Uterus (tissue), 3 donors: ENCODE measurements at regions not wholly inside any gene's neighbourhood (a gene's known extent, or its start where the extent isn't known, plus 50 kb on each side); places are given as distances from the start of the nearest gene placed in this dataset.

Experiments
- DNase-seq, 2 donors: peaks; one replicate each; pipeline ENCODE4 v3.0.0-alpha.2; 2019 to 2020
- H3K27ac ChIP-seq, 2 donors: fragments of 200-600 bp; sonication (generic); 1 replicate in 1 of 2; 2 replicates in 1 of 2; pipeline ENCODE4 v1.5.1; 2016 to 2018
- H3K27me3 ChIP-seq, 2 donors: fragments of 200-600 bp; sonication (generic); one replicate each; pipeline ENCODE4 v1.5.1; 2018 to 2019; ENCODE audit warnings: control low read depth in 1 of 2
- H3K36me3 ChIP-seq, 2 donors: fragments of 200-600 bp; sonication (generic); one replicate each; pipeline ENCODE4 v1.5.1; 2019; ENCODE audit warnings: control low read depth in 1 of 2
- H3K4me1 ChIP-seq, 2 donors: fragments of 200-600 bp; sonication (generic); one replicate each; pipeline ENCODE4 v1.5.1; 2018 to 2019; ENCODE audit warnings: control low read depth in 1 of 2
- H3K4me3 ChIP-seq, 2 donors: fragments of 200-600 bp; sonication (generic); 1 replicate in 1 of 2; 2 replicates in 1 of 2; pipeline ENCODE4 v1.5.1; 2018 to 2019; ENCODE audit warnings: mild to moderate bottlenecking in 1 of 2
- H3K9me3 ChIP-seq, 2 donors: fragments of 200-600 bp; sonication (generic); one replicate each; pipeline ENCODE4 v1.5.1; 2019; ENCODE audit warnings: control low read depth in 1 of 2
- CTCF ChIP-seq, 4 experiments: fragments of 200-600 bp in 2 of 4; fragments of 450-650 bp in 2 of 4; sonication (generic) in 2 of 4; IDR thresholded peaks; one replicate each; pipeline ENCODE4 v1.5.1; 2016 to 2019; ENCODE audit warnings: antibody characterized with exemption in 4 of 4, mild to moderate bottlenecking in 2 of 4, moderate library complexity in 1 of 4
- POLR2A ChIP-seq, 2 donors: fragments of 450-650 bp; IDR thresholded peaks; one replicate each; pipeline ENCODE4 v1.6.1; 2016; ENCODE audit warnings: antibody characterized with exemption in 2 of 2, mild to moderate bottlenecking in 1 of 2, moderate library complexity in 1 of 2
- intact Hi-C: fragments of 100-400 bp; cut with DNase I; formaldehyde crosslinking; loops from one replicate; pipeline ENCODE4 v1.15.1; 2023; ENCODE audit warnings: low total_unique reads
- donor health status: DM: yes; HTN: yes; CAD: no.

DNA sequence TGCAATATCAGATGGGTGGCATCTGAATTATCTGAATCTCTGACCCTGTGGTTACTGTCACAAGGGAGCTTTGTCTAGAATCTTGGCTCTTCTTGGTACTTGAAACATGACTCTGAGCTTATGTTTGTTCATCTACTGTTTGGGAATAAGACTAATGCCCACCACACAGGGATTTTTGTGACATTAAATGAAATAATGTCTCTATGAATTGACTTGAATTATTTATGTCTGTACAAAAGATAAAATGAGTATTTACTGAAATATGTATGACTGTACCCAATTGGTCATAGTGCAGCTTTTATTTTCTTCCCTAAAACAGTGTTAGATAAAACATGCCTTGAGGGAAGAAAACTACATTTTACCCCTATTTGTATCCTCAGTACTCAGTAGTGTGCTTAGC lies 87.9 kb upstream of the ZPLD1 start:
- Histone ChIP-seq H3K36me3 (no peaks in the 10 kb centered on the region), H3K4me1 (no peaks in the 10 kb centered on the region), H3K4me3 (no peak overlapping the region), H3K27ac (no peak overlapping the region), H3K27me3 (no peaks in the 10 kb centered on the region), H3K9me3 (no peaks in the 10 kb centered on the region)
- intact Hi-C loops, result no loop called here
- no peak for TF ChIP-seq CTCF (IDR thresholded peaks at IDR 0.05)
- TF ChIP-seq POLR2A (IDR thresholded peaks at IDR 0.05), result no peak
- DNase-seq, result no peak

DNA sequence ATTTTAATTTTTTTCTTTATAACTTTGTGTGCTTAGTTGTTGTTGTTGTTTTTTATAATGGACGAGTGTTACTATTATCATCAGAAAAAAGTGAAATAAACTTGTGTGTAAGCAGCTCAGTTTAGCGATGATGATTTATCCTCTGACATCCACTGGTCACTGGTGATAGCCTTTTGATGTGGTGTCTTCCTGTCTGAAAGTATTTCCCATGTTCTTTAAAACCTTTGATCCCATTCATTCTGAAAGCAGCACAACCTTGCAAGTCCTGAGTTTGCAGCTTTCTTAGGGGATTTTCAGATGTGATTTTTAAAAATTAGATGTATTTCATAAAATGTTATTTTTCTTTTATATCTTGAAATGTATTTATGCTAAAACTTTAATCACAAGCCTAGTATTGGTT lies 85.9 kb upstream of the ZPLD1 start:
- H3K9me3 ChIP-seq, result no peaks in the 10 kb centered on the region

DNA sequence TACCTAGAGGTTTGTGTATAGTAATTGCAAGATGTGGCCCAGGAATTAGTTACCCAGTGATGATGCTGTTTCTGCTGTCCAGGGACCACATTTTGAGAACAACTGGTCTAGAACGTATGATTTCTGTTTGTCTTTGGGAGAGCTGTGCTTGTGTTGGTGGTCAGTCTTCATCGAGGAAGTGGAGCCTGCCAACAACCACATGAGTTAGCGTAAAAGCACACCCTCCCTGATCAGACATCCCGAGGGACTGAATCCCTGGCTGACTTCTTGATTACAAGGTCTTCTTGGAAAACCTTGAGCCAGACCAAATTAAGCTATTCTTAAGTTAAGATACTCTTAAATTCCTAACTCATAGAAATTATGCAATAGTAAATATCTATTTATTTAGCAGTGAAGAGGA lies 81.7 kb upstream of the ZPLD1 start:
- intact Hi-C loops, result no loop called here
- Histone ChIP-seq H3K27ac (no peak overlapping the region), H3K4me1 (no peaks in the 10 kb centered on the region), H3K27me3 (no peaks in the 10 kb centered on the region), H3K36me3 (no peaks in the 10 kb centered on the region), H3K9me3 (no peaks in the 10 kb centered on the region), H3K4me3 (no peak overlapping the region)
- TF ChIP-seq POLR2A (IDR thresholded peaks at IDR 0.05) (no peak), CTCF (IDR thresholded peaks at IDR 0.05) (no peak)
- no peak for DNase-seq

More for the DNA sequence above, 85.9 kb upstream of the ZPLD1 start:
- Histone ChIP-seq H3K27ac (no peak overlapping the region), H3K27me3 (no peaks in the 10 kb centered on the region), H3K4me1 (no peaks in the 10 kb centered on the region), H3K36me3 (no peaks in the 10 kb centered on the region), H3K4me3 (no peak overlapping the region)
- no peak for DNase-seq
- intact Hi-C loops, result no loop called here
- no peak for TF ChIP-seq CTCF (IDR thresholded peaks at IDR 0.05)
- TF ChIP-seq POLR2A (IDR thresholded peaks at IDR 0.05), result no peak

- TF ChIP-seq POLR2A (IDR thresholded peaks at IDR 0.05), result no peak
- TF ChIP-seq CTCF (IDR thresholded peaks at IDR 0.05), result no peak
- no peaks in the 10 kb centered on the region for H3K36me3 ChIP-seq
- intact Hi-C loops, result no loop called here
- no peaks in the 10 kb centered on the region for H3K27me3 ChIP-seq
- H3K4me3 ChIP-seq, result no peak overlapping the region
- H3K27ac ChIP-seq, result no peak overlapping the region
- H3K4me1 ChIP-seq, result no peaks in the 10 kb centered on the region
- no peak for DNase-seq
- no peaks in the 10 kb centered on the region for H3K9me3 ChIP-seq
Measured at GRCh38 chr3:102353805-102354204, 81.0 kb upstream of the ZPLD1 start.

DNA sequence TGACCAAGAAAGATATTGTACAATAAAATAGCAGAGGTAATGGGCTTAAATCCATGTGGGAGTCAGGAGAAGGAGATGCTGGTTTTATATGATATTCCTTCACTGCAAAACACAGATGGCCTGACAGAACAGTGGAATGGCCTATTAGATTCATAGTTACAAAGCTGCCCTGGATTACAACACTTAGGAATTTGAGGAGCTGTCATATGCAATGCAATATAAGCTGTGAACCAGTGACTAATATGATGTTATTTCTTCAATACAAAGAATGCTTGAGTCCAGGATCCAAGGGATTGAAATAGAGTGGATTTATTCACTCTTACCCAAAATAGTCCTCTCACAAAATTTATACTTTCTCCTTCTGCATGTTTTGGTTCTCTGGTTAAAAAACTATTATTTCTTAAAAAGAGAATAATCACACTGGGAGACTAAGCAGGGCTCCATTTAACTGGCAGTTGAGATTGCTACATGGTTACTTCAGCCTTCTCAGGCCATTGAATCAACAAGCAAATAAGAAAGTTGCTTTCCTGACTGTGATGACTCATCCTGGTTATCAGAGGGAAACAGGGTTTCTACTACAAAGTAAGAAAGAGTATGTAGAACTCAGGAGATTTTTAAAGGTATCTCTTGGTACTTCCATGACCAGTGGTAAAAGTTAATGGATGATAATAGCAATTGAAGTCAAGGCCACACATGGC lies 79.8 kb upstream of the ZPLD1 start:
- no peaks in the 10 kb centered on the region for H3K9me3 ChIP-seq
- H3K4me1 ChIP-seq, result no peaks in the 10 kb centered on the region
- no peak for TF ChIP-seq POLR2A (IDR thresholded peaks at IDR 0.05)
- no peak for TF ChIP-seq CTCF (IDR thresholded peaks at IDR 0.05)
- no peaks in the 10 kb centered on the region for H3K27me3 ChIP-seq
- no peaks in the 10 kb centered on the region for H3K36me3 ChIP-seq
- no peak overlapping the region for H3K4me3 ChIP-seq
- no peak for DNase-seq
- intact Hi-C loops, result no loop called here
- H3K27ac ChIP-seq, result no peak overlapping the region
